CD14-positive monocyte (primary cell): ENCODE measurements at regions not wholly inside any gene's neighbourhood (a gene's known extent, or its start where the extent isn't known, plus 50 kb on each side); places are given as distances from the start of the nearest gene placed in this dataset.

Experiments used
- DNase-seq, 3 donors: peaks; one replicate each; pipeline ENCODE4 v3.0.0-alpha.2; 2011 to 2022
- H2AFZ ChIP-seq: 2 replicates; pipeline ENCODE4 v1.6.0; 2012; ENCODE audit warnings: mild to moderate bottlenecking, low read depth, low read length, inconsistent platforms; ENCODE audit not compliant: insufficient read depth, poor library complexity, severe bottlenecking
- H3K27ac ChIP-seq, 2 donors: 1 replicate in 1 of 2; 2 replicates in 1 of 2; pipeline ENCODE4 v1.5.1; 2012 to 2013; ENCODE audit warnings: low read length in 2 of 2, control low read depth in 1 of 2, inconsistent platforms in 1 of 2, low read depth in 1 of 2, mild to moderate bottlenecking in 1 of 2
- H3K27me3 ChIP-seq, 2 donors: one replicate each; pipeline versions ENCODE4 v1.6.0 to v1.6.1; 2011 to 2013; ENCODE audit warnings: low read length in 2 of 2; ENCODE audit not compliant: control insufficient read depth in 2 of 2, insufficient read depth in 2 of 2
- H3K36me3 ChIP-seq, 2 donors: replicated peaks in 1 of 2; 1 replicate in 1 of 2; 2 replicates in 1 of 2; pipeline versions ENCODE4 v1.5.1 to v1.6.1; 2012 to 2013; ENCODE audit warnings: low read length in 2 of 2, control low read depth in 1 of 2, inconsistent platforms in 1 of 2, mild to moderate bottlenecking in 1 of 2; ENCODE audit not compliant: insufficient read depth in 2 of 2, control insufficient read depth in 1 of 2
- H3K4me1 ChIP-seq, 2 donors: 1 replicate in 1 of 2; 2 replicates in 1 of 2; pipeline versions ENCODE4 v1.5.1 to v1.6.1; 2012 to 2013; ENCODE audit warnings: low read length in 2 of 2, control low read depth in 1 of 2, inconsistent platforms in 1 of 2, mild to moderate bottlenecking in 1 of 2, moderate library complexity in 1 of 2; ENCODE audit not compliant: insufficient read depth in 2 of 2, control insufficient read depth in 1 of 2
- H3K4me2 ChIP-seq: replicated peaks from 2 replicates; pipeline ENCODE3; 2012; ENCODE audit warnings: low read length, moderate library complexity, mild to moderate bottlenecking; ENCODE audit not compliant: poor library complexity, severe bottlenecking; ENCODE audit errors: extremely low read depth
- H3K4me3 ChIP-seq, 3 experiments: fragments of 200-600 bp in 1 of 3; sonication (generic) in 1 of 3; replicated peaks in 1 of 3; 1 replicate in 2 of 3; 2 replicates in 1 of 3; pipeline ENCODE4 v1.5.1; 2011 to 2013; ENCODE audit warnings: low read length in 3 of 3, mild to moderate bottlenecking in 3 of 3, control low read depth in 2 of 3, low read depth in 2 of 3, inconsistent platforms in 1 of 3, moderate library complexity in 1 of 3
- H3K79me2 ChIP-seq: 2 replicates; pipeline ENCODE4 v1.6.0; 2012; ENCODE audit warnings: mild to moderate bottlenecking, control low read depth, inconsistent platforms, low read length, moderate library complexity; ENCODE audit not compliant: insufficient read depth
- H3K9ac ChIP-seq: 2 replicates; pipeline ENCODE4 v1.6.0; 2017; ENCODE audit warnings: low read length, mild to moderate bottlenecking; ENCODE audit not compliant: insufficient read depth, poor library complexity, severe bottlenecking
- H3K9me3 ChIP-seq, 2 donors: replicated peaks in 1 of 2; 1 replicate in 1 of 2; 2 replicates in 1 of 2; pipeline versions ENCODE4 v1.5.1 to v1.6.1; 2012 to 2013; ENCODE audit warnings: low read length in 2 of 2, control low read depth in 1 of 2; ENCODE audit not compliant: control insufficient read depth in 1 of 2, insufficient read depth in 1 of 2
- H4K20me1 ChIP-seq: 2 replicates; pipeline ENCODE4 v1.6.0; 2012; ENCODE audit warnings: mild to moderate bottlenecking, low read length, control low read depth, moderate library complexity; ENCODE audit not compliant: insufficient read depth
- H3K27ac Mint-ChIP-seq, 7 donors: one replicate each; pipeline ENCODE4 v1.8.0; 2020; ENCODE audit warnings: mild to moderate bottlenecking in 7 of 7, mixed read lengths in 7 of 7, moderate library complexity in 6 of 7, inconsistent platforms in 2 of 7
- H3K27me3 Mint-ChIP-seq, 3 donors: one replicate each; pipeline ENCODE4 v1.8.0; 2021 to 2022; ENCODE audit warnings: low read depth in 3 of 3, mild to moderate bottlenecking in 3 of 3, mixed read lengths in 3 of 3, moderate library complexity in 3 of 3, inconsistent platforms in 1 of 3
- H3K36me3 Mint-ChIP-seq, 2 donors: one replicate each; pipeline ENCODE4 v1.8.0; 2020; ENCODE audit warnings: mixed read lengths in 2 of 2, inconsistent platforms in 1 of 2, mild to moderate bottlenecking in 1 of 2
- H3K4me1 Mint-ChIP-seq: one replicate; pipeline ENCODE4 v1.8.0; 2020; ENCODE audit warnings: mild to moderate bottlenecking, mixed read lengths
- H3K4me3 Mint-ChIP-seq, 2 donors: one replicate each; pipeline ENCODE4 v1.8.0; 2020; ENCODE audit warnings: mild to moderate bottlenecking in 2 of 2, mixed read lengths in 2 of 2, moderate library complexity in 1 of 2
- H3K9me3 Mint-ChIP-seq, 7 donors: one replicate each; pipeline ENCODE4 v1.8.0; 2020 to 2022; ENCODE audit warnings: mixed read lengths in 7 of 7, mild to moderate bottlenecking in 6 of 7, moderate library complexity in 6 of 7, inconsistent platforms in 2 of 7
- WGBS: methylation state at CpG from one replicate; pipeline ENCODE4 v1.1.5; 2013; ENCODE audit warnings: missing lambda C conversion rate; ENCODE audit not compliant: insufficient coverage; 5-methylcytosine and 5-hydroxymethylcytosine counted together
- intact Hi-C, 2 donors: fragments of 100-400 bp; cut with micrococcal nuclease; formaldehyde crosslinking; loops; one replicate each; pipeline versions ENCODE4 v1.15.0 to v1.15.1; 2023
- TF ChIP-seq, protein P1 (sequence below): fragments of 200-600 bp; IDR thresholded peaks from one replicate; pipeline ENCODE4 v1.8.0; 2022; ENCODE audit warnings: antibody characterized with exemption, mild to moderate bottlenecking

GRCh38 chr10:128738386-128738915 lies 612.2 kb upstream of the MKI67 start:
- H3K4me3 ChIP-seq, result no peak overlapping the region
- WGBS, result 90% methylated on average over 4 of the region's 11 CpGs
- DNase-seq, result no peak
- H3K27ac ChIP-seq, result no peak overlapping the region
- no peaks in the 10 kb centered on the region for H3K9me3 ChIP-seq
- H3K9me3 Mint-ChIP-seq, result peaks cover 0 to 1% (median 0%) of the 10 kb centered on the region in 7 donors
- no peaks in the 10 kb centered on the region for H3K36me3 ChIP-seq
- H3K79me2 ChIP-seq, result no peaks in the 10 kb centered on the region
- H2AFZ ChIP-seq, result no peak overlapping the region
- no peak overlapping the region for H3K4me2 ChIP-seq
- no peak overlapping the region for H3K27ac Mint-ChIP-seq
- no peak overlapping the region for H3K4me3 Mint-ChIP-seq
- TF ChIP-seq, protein P1, sequence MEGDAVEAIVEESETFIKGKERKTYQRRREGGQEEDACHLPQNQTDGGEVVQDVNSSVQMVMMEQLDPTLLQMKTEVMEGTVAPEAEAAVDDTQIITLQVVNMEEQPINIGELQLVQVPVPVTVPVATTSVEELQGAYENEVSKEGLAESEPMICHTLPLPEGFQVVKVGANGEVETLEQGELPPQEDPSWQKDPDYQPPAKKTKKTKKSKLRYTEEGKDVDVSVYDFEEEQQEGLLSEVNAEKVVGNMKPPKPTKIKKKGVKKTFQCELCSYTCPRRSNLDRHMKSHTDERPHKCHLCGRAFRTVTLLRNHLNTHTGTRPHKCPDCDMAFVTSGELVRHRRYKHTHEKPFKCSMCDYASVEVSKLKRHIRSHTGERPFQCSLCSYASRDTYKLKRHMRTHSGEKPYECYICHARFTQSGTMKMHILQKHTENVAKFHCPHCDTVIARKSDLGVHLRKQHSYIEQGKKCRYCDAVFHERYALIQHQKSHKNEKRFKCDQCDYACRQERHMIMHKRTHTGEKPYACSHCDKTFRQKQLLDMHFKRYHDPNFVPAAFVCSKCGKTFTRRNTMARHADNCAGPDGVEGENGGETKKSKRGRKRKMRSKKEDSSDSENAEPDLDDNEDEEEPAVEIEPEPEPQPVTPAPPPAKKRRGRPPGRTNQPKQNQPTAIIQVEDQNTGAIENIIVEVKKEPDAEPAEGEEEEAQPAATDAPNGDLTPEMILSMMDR, result no peak
- no peaks in the 10 kb centered on the region for H3K4me1 ChIP-seq
- no peaks in the 10 kb centered on the region for H3K4me1 Mint-ChIP-seq
- H3K36me3 Mint-ChIP-seq, result no peaks in the 10 kb centered on the region
- no peak overlapping the region for H3K9ac ChIP-seq
- peaks cover 0 to 10% (median 9%) of the 10 kb centered on the region in 3 donors for H3K27me3 Mint-ChIP-seq
- H4K20me1 ChIP-seq, result no peaks in the 10 kb centered on the region
- intact Hi-C loops, result no loop called here
- no peaks in the 10 kb centered on the region for H3K27me3 ChIP-seq

- H4K20me1 ChIP-seq, result no peaks in the 10 kb centered on the region
- no peaks in the 10 kb centered on the region for H3K4me1 ChIP-seq
- Mint-ChIP-seq H3K36me3 (no peaks in the 10 kb centered on the region), H3K4me1 (no peaks in the 10 kb centered on the region), H3K9me3 (peaks cover 0 to 1% (median 0%) of the 10 kb centered on the region in 7 donors), H3K27me3 (peaks cover 0 to 9% (median 7%) of the 10 kb centered on the region in 3 donors), H3K4me3 (no peak overlapping the region), H3K27ac (no peak overlapping the region)
- H3K4me2 ChIP-seq, result no peak overlapping the region
- intact Hi-C loops, result no loop called here
- 69% methylated on average over 9 of the region's 9 CpGs for WGBS
- H3K27ac ChIP-seq, result no peak overlapping the region
- H3K27me3 ChIP-seq, result no peaks in the 10 kb centered on the region
- no peak for DNase-seq
- no peak overlapping the region for H3K4me3 ChIP-seq
- no peak overlapping the region for H2AFZ ChIP-seq
- no peak overlapping the region for H3K9ac ChIP-seq
- H3K36me3 ChIP-seq, result no peaks in the 10 kb centered on the region
- TF ChIP-seq, protein P1, result no peak
- H3K79me2 ChIP-seq, result no peaks in the 10 kb centered on the region
- H3K9me3 ChIP-seq, result no peaks in the 10 kb centered on the region
Measured at GRCh38 chr10:128739930-128740329, 613.7 kb upstream of the MKI67 start.
